NOMO-1 treated with DMSO at 0.1 percent for 48 hours (cell line): ENCODE measurements at regions not wholly inside any gene's neighbourhood (a gene's known extent, or its start where the extent isn't known, plus 50 kb on each side); places are given as distances from the start of the nearest gene placed in this dataset.
A peak's percentile ranks its signal among the peaks of the same experiment; 100 is the strongest.

Experiments
- DNase-seq: peaks from one replicate; lab custom pipeline; 2025; ENCODE audit not compliant: unreplicated experiment; lab: John Stamatoyannopoulos, UW

DNA sequence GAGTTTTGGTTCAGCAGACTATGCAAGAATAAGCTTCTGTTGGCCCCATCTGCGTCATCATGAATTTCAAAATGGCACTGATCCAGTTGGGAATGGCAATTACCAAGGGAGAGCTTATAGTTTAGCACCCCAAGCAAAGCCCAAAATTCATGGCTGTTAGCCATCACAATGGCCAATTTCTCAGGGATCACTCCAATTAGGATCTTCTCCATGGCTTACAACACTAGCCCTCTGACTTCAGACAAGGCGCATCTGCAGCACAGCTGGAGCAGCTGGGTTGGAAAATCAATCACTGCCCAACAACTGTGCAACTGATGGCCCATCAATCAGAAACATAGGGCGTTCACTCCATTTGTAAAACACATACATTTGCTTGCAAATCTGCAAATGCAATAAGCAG, 273.6 kb downstream of the SRBD1 start:
- DNase-seq, result no peak

DNA sequence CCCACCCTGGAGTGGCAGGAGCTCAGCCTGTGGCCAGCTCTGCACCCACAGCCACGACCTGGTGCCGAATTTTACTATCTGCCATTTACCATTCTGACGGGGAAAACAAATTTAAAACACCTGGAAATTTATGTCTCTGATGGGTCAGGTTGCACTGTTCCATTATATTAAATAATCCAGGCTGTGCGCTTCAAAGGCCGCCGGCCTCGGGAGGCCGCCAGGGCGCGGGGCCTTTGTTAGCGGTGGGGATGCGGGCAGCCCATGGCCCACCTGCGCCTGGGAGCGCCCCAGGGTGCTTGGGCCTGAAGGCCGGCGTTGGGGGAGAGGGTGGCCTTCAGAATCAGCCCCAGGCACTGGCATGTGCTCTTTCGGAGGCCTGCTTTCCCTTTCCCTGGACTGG, 276.9 kb downstream of the SRBD1 start:
- no peak for DNase-seq

DNA sequence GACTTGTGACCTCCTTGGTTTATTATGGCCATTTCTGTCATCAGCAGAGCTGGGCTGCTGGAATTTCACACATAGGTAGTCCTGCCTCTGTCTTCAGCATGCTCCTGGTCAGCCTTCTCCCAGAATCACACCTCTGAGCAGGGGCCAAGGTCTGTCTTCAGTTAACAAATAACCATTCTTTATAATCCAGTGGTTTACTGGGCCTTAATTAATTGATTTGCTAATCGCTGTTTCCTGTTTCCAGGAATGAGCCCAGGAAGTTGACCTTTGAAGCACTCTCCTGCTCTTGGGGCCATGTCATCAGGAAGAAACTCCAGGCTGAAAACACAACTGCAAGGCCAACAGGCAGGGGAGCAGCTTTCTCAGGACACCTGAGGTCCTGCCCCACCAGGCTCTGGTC, 278.5 kb downstream of the SRBD1 start:
- DNase-seq, result no peak

DNA sequence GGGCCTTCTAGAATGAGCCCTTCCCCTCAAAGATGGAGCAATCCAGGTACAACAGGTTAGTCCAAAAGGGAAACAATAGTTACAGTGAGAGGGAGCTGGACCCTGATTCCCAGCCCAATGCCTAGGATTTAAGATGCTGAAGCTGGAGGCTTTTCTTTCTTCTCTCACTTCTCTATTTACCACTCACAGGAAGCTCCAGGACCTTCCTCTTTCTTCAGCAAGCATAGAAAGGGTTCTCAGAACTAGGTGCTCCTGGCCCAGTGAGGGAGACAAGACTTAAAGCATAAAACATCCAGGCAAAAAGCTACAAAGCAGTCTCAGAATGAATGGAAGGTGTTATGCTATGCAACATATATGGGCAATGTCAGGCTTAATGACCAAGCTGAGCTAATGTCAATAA, 279.0 kb downstream of the SRBD1 start:
- peak; percentile 44 for DNase-seq

DNA sequence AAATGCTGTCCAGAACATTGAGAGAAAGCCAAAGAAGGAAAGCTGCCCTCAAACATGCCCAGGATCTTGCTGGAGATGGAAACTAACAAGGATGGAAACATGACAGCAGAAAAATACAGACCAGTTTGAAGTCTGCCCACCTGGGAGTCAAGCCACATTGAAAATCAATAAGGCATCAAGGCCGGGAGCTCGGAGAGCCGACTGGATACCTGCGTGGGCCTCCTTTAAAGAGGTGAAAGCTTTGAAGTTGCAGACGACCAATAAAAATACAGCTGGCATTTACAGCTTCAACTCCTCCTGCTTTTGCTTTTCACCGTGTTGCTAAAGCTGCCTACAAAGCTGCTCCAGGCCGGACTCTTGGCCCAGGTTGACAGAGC, 279.7 kb downstream of the SRBD1 start:
- no peak for DNase-seq

DNA sequence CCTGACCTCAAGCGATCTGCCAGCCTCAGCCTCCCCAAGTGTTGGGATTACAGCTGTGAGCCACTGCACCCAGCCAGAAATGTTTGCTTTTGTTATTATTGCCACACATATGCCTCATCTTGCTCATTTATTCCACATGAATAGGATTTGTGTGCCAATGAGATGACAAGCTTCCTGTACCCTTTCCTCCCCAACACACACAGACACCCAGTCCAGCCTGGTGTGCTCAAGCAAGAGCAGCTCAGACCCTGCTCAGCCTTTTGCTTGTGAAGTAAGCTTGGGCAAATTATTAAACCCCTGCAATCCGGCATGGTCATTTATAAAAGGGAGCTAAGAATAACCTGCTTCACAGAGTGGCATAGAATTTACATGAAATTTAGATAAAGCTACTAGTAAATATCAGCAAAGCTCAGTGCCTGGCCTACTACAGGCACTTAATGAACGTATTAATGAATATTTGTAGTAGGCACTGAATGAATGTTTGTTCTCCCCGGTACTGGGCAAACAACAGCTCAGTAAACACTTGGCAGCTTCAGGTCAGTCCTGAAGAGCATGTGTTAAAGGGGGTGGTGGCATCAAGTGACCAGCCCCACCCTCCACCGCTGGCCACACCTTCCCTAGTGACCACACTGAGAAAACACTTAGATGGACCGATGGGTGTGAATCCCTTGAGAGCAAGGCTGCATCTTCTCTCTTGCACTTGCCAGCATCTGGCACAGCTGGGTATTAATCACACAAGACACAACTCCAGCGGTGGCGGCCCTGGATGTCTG, 280.2 kb downstream of the SRBD1 start:
- DNase-seq, result no peak

DNA sequence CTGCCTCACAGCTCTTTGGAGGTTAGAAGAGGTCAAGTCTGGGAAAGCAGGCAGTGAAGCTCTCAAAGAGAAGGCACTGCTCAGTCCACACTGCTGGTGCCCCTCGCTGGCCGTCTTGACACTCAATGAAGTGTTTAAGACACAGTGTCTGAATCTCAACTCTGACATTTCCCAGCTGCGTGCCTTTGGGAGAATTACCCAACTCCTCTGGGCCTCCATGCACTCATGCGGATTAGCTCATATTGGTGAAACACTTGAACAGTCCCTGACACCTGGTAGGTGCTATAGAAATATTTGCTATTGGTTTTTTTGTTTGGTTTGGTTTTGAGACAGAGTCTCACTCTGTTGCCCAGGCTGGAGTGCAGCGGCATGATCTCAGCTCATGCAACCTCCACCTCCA, 281.0 kb downstream of the SRBD1 start:
- no peak for DNase-seq

DNA sequence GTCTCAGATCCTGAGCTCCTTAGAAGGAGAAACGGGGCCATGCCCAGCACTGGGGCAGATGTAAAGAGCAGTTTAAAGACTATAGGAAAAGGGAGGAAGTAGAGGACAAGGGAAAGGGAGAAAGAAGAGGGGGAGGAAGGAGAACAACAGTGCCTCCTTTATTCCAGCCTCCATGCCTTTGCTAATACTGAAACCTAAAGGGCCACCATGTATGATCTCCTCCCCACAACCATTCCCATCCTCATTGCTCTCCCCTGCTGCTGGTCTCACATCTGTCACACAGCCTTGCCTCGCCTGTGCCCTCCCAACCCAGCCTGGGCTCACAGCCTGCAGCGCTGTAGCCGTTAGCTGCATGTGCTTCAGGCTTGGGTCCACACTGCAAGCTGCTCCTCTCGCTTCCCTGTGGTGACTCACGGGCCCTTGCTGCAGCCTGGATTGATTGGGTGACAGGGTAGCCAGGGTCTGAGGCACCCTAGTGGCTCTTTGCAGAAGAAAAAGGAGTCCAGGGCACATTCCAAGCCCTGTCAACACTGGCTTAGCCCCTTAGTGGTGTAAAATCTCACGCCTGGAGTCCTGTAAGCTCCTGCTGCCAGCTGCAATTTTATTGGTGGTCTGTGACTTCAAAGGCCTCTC, 281.9 kb downstream of the SRBD1 start:
- no peak for DNase-seq

DNA sequence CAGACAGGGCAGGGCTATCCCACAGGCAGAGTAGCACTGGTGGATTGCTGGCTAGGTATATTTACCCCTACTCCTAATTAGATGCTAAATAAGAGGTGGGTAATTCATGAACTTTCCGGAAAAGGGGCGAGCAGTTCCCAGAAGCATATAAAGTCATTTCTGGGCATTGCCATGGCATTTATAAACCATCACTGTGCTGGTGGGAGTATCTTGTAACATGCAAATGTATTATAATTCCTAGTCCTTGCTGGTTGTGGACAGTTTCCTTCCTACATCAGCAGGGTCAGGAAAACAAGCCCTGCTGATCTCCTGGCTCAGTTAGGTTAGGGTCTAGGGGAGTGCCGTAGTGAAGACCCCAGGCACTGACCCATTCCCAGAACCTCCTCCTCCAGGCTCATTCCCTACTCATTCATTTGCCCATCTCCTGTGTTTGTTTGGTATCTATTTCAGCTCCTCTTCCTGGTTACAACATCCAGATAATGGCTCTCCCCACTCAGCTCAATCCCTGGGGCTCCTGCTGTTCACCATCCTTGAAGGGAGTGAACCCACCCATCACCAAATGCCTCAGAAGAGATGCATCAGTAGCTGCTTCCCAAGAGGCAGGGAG, 282.7 kb downstream of the SRBD1 start:
- no peak for DNase-seq

DNA sequence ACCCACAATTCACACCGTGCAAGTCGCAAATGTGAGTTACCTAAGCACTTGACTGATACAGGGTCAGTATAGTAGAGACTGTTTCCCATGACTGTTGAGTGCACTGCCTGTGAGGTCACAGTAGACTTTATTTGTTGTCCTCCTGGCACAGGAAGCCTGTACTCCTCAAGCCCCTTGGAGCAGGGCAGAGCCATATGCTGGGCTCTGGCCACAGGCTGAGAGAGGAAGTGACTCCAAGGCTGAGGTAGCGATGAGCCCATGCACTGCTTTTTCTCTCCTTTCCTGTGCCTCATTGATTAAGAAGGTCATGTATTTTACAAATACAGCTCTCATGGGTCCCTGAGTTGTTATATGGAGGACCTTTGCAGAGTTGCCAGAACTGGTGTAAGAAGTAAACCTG, 287.7 kb downstream of the SRBD1 start:
- no peak for DNase-seq

DNA sequence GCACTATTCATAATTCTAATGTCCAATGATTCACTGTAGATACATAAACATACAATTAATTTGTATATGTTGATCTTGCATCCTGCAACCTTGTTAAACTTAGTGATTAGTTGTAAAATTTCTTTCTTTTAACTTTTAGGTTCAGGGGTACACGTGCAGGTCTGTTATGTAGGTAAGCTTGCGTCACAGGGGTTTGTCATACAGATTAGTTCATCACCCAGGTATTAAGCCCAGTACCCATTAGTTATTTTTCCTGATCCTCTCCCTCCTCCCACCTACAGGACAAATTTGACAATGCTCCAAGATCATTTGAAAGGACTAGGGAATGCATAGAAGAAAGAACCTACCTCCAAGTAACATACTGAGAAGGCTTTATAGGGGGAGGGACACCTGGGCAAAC, 290.1 kb downstream of the SRBD1 start:
- no peak for DNase-seq

DNA sequence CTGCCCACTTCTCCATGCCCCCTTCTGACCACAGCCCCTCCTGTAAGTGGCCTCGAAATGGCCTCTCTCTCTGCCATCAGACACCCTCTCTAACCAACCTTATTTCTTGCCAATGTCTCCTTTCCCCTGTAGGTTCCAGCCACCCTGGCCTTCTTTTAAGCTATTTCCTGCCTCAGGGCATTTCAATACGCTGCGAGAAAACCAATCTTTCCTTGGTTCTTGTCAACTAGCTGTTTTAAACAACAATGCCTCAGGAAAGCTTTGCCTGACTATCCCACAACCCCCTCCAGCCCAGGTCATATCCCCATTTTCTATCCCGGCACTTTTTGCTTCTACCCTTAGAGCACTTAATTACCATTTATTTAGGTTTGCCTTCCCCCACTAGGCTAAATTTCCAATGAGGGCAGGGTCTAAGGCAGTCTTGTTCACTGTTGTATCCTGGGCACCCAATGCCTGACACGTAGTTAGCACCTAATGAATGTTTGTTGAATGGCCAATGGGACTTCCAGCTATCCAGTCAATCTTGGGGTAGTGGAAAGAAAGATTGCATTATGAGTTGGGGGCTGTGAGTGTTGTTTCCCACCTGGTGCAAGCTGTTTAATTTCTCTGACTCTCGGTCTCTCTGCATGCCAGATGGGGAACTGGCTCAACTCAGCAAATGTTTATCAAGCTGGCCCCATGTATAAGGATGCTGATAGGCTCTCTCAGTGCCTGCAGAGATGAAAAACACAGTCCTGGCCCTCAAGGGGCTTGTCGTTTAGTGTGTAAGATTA, 291.2 kb downstream of the SRBD1 start:
- no peak for DNase-seq

DNA sequence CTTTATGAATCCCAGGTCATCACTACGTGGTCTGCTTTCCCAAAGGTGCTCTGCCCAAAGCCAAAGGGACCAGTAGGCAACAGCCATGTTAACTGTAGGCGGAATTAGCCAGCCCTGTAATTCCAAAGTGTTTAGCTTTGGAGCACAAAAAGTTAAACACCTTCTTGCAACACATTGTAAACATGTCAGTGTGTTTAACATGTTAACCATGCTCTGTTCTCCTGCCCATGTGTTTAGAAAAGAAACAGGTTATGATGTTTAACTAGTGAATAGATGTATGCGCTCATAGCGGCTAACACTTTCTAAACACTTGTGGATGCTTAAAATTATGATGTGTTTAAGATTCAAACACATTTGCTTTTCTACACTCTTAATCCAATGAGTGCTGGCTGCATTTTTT, 292.4 kb downstream of the SRBD1 start:
- no peak for DNase-seq

DNA sequence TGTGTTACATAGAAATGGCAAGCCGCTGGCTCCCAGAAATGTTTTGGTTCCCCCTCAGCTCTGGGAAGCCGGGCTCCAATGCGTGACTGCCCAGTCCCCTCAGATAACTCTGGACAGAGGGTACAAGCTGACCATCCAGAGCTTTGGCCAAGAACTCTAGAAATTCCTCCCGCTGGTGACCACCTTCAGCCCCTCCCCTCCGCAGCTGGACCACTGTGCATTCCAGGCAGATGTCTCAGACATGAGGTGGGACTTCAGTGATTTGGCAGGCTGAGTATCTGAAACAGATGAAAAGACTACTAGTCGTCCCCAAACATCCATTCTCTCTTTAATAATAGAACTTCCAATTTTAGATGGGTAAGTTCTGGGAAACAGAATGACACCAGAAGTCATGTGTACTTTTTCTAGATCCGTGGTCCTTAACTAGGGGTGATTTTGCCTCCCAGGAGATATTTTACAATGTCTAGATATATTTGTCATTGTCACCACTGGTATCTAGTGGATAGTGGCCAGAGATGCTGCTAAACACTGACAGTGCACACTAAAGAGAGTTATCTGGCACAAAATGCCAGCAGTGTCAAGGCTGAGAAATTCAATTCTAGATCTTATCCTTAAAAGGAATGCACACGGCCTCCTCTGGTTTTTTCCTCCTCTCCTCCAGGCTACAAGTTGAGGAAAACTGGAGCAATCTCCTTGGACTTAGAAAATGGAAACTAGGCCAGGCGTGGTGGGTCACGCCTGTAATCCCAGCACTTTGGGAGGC, 294.3 kb downstream of the SRBD1 start:
- no peak for DNase-seq

DNA sequence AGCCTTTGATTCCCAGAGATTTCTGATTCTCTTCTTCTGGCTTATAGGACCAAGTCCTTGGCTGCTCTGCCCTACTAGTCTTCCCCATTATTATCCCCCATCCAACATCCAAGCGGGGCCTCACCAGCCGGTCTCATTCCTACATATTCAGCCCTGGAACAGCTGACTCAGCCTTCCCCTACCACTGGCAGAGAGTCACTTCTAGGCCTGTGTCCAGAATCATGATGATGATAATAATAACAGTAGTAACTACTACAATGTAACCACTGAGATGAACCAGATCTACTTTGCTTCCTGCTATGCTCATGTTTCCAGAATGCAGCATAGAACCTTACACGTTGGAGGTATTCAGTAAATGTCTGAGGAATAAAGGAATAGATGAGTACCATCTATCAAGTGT, 295.2 kb downstream of the SRBD1 start:
- no peak for DNase-seq

DNA sequence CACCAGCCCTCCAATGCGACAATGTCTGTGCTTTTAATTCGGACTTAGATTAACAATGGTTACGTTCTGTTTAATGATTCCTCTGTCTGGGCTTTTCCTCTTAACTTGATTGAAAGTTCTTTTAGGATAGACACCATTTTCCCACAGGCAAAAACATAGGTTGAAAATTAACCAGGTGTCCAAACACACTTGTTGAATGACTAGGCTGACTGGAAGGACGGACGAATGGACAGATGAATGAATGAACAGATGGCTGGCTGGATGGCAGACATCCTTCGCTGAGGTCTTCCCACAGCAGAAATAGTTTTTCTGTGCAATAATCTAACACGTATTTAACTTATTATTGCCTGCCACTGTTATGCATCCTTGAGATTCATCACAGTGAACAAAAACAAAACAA, 298.8 kb downstream of the SRBD1 start:
- no peak for DNase-seq

DNA sequence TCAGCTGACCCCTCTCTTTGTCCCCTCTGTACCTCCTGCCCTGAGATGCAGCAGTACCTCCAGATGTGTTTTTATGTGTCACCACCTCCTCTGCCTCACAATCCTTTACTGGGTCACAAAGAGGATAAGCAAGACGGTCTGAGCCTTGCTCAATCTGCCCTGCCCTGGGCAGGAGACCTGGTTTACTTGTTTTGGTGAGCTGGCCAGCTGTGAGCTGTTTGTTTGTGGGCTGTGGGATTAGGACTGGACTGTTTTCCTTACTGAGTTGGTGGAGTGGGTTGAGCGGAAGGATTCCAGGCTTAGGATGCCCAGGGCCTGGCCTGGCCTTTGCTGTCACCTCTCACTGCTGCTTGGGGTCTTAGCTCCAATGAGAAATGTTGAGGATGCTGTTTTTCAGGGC, 299.5 kb downstream of the SRBD1 start:
- no peak for DNase-seq

DNA sequence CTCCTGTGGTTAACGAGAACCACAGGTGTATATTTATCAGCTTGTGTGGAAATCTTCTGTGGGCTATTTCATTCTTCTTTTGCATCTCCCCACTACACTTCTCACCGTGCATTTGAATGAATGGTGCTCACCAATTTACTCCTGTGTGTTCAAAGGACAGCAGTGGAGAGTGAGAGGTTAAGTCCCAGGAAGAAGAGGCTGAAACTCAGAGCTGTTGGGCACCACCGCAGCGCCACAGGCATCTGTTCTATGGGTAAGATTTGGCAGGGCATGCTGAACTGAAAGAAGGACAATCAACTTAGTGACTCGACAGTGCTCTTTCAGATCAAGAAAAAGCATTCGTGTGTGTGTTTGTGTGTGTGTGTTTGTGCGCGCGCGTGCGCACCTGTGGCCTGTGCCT, 297.9 kb upstream of the SIX2 start:
- DNase-seq, result no peak

DNA sequence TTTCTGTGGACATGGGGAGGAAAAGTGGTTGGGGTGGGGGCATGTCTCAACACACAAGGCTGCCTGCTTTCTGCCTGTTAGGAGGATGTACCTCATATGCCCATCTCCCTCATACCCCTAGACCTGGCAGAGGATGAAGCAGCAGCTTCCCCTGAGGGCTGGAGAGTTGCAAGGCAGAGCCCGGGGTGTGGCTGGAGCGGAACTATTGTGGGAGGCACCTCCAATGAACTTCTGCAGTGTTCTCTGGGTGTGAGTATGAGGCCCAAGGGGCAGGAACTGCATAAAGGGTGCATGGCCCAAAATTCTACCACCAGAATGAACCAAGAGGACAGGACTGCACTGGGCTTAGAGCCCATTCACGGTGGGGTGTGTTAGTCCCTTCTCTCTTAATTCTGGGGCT, 296.3 kb upstream of the SIX2 start:
- no peak for DNase-seq

DNA sequence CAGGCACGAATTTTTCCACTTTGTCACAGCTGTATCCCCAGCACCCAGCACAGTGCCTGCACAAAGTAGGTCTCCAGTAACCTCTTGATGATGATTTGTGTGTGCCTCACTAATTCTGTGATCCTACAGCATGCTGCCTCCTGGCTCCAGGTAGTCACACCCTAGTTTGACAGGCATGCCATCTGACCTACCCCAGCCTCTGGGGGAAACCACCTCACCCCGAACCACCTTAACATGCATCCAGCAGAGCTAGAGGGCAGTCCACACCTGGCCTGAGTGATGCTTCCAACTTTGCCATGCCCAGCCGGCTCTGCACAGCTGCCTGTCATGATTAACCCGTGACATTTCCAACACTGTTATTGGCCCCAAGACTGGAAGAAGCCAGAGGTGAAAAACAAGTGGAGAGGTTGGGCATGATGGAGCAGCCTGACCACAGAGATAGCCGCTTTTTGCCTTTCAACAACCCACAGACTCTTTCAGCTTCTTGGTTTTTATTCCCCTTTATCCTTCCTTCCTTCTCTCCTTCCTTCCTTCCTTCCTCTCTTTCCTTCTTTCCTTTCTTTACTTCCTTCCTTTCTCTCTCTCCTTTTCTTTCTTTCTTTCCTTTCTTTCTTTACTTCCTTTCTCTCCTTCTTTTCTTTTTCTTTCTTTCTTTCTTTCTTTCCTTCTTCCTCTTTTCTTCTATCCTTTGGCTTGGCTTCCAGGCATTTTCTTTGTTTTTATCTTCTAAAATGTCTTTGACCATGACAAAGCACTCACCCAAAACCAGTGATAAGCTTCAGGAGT, 294.4 kb upstream of the SIX2 start:
- no peak for DNase-seq
